ENCODE measurements at regions not wholly inside any gene's neighbourhood (a gene's known extent, or its start where the extent isn't known, plus 50 kb on each side); places are given as distances from the start of the nearest gene placed in this dataset.

- Histone ChIP-seq H3K9me3 (no peaks in the 10 kb centered on the region), H3K27me3 (no peaks in the 10 kb centered on the region), H3K4me1 (peaks cover 0 to 33% (median 23%) of the 10 kb centered on the region in 4 donors), H3K4me3 (no peak overlapping the region), H3K27ac (no peak overlapping the region), H3K36me3 (no peaks in the 10 kb centered on the region)
- WGBS, 2 donors: 81 to 84% methylated on average over 30 of the region's 30 CpGs
- intact Hi-C loops (cut with DNase I): no loop called here
- DNase-seq: peak; percentile 60
- TF ChIP-seq CTCF (IDR thresholded peaks at IDR 0.05): no peak
- no peak for TF ChIP-seq POLR2A (IDR thresholded peaks at IDR 0.05)
- TF ChIP-seq POLR2AphosphoS5 (IDR thresholded peaks at IDR 0.05): no peak
- no peak for TF ChIP-seq EP300 (IDR thresholded peaks at IDR 0.05)
These were observed 74.3 kb downstream of the RGS12 start for GRCh38 chr4:3366893-3367775.

GRCh38 chr4:3367866-3368265, 73.9 kb upstream of the HGFAC start:
- Histone ChIP-seq H3K27me3 (no peaks in the 10 kb centered on the region), H3K36me3 (no peaks in the 10 kb centered on the region), H3K4me3 (no peak overlapping the region), H3K9me3 (no peaks in the 10 kb centered on the region), H3K4me1 (peaks cover 0 to 34% (median 24%) of the 10 kb centered on the region in 4 donors), H3K27ac (no peak overlapping the region)
- intact Hi-C loops (cut with DNase I): no loop called here
- WGBS, 2 donors: 94 to 95% methylated on average over 12 of the region's 12 CpGs
- DNase-seq: no peak
- TF ChIP-seq POLR2AphosphoS5 (IDR thresholded peaks at IDR 0.05): no peak
- TF ChIP-seq EP300 (IDR thresholded peaks at IDR 0.05): no peak
- no peak for TF ChIP-seq CTCF (IDR thresholded peaks at IDR 0.05)
- TF ChIP-seq POLR2A (IDR thresholded peaks at IDR 0.05): no peak

- intact Hi-C loops (cut with DNase I): no loop called here
- 82 to 92% methylated on average over 4 of the region's 4 CpGs for WGBS, 2 donors
- Histone ChIP-seq H3K4me1 (peaks cover 0 to 34% (median 24%) of the 10 kb centered on the region in 4 donors), H3K27ac (no peak overlapping the region), H3K27me3 (no peaks in the 10 kb centered on the region), H3K4me3 (no peak overlapping the region), H3K36me3 (no peaks in the 10 kb centered on the region), H3K9me3 (no peaks in the 10 kb centered on the region)
- DNase-seq: peak; percentile 40
- no peak for TF ChIP-seq POLR2A (IDR thresholded peaks at IDR 0.05)
- no peak for TF ChIP-seq POLR2AphosphoS5 (IDR thresholded peaks at IDR 0.05)
- no peak for TF ChIP-seq EP300 (IDR thresholded peaks at IDR 0.05)
- no peak for TF ChIP-seq CTCF (IDR thresholded peaks at IDR 0.05)
These were observed 73.4 kb upstream of the HGFAC start for GRCh38 chr4:3368334-3368733.

- TF ChIP-seq POLR2AphosphoS5 (IDR thresholded peaks at IDR 0.05): no peak
- TF ChIP-seq CTCF (IDR thresholded peaks at IDR 0.05): no peak
- TF ChIP-seq POLR2A (IDR thresholded peaks at IDR 0.05): no peak
- no peak for TF ChIP-seq EP300 (IDR thresholded peaks at IDR 0.05)
- peak; percentile 48 for DNase-seq
- H3K27me3 ChIP-seq: no peaks in the 10 kb centered on the region
- no peaks in the 10 kb centered on the region for H3K9me3 ChIP-seq
- H3K36me3 ChIP-seq: no peaks in the 10 kb centered on the region
- H3K27ac ChIP-seq: peak overlapping the region in 1 of 4 donors; percentile 34
- 53 to 70% methylated on average over 20 of the region's 20 CpGs for WGBS, 2 donors
- peaks cover 0 to 34% (median 24%) of the 10 kb centered on the region in 4 donors for H3K4me1 ChIP-seq
- intact Hi-C loops (cut with DNase I): no loop called here
- H3K4me3 ChIP-seq: peak overlapping the region in 2 of 4 donors; percentile 10 to 21
These were observed 72.7 kb upstream of the HGFAC start for GRCh38 chr4:3368841-3369760.
